Activated CD8-positive, alpha-beta memory T cell treated with anti-CD3 and anti-CD28 coated beads for 4 hours (primary cell): ENCODE measurements at regions not wholly inside any gene's neighbourhood (a gene's known extent, or its start where the extent isn't known, plus 50 kb on each side); places are given as distances from the start of the nearest gene placed in this dataset.
"Not testable (repeated sequence)": the region's sequence is repeated elsewhere in the genome, so short reads cannot be mapped to it uniquely, and the experiment has no call there.

Experiments used
- DNase-seq, 2 donors: peaks; one replicate each; pipeline ENCODE4 v3.0.0-alpha.2; 2020; ENCODE audit warnings: low read depth in 2 of 2

DNA sequence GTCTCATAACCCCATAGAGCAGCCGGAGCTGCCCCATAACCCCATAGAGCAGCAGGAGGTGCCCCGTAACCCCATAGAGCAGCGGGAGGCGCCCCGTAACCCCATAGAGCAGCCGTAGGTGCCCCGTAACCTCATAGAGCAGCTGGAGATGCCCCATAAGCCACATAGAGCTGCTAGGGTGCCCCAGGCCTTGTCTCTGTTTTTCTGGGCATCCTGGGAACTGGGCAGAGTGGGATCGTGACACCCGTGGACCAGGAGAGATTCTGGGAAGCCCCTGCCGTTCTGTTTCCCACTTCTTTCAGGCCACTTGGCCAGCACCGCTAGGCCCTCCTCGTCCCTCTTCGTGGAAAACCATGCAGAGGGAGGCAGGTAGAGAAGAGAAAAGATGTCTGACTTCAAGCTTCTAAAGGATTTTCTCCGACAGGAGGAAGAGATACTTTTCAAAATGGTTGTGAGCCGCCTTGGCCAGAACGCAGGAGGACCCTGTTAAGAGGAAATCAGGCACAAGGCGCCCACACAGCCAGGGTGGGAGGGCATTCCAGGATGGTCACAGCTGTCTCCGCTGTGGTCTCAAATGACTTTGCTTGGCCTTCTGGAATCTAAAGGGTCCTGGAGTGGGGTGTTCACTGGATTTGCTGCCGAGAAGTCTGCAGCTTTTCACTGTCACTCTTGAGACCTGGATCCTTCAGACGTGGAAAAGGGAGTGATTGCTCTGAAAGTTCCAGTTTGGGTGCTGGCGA is 171.8 kb downstream of the NPIPB11 start:
- DNase-seq: not testable (repeated sequence)

- not testable (repeated sequence) for DNase-seq
Observed at GRCh38 chr16:29233705-29234404, 172.7 kb downstream of the NPIPB11 start.

DNA sequence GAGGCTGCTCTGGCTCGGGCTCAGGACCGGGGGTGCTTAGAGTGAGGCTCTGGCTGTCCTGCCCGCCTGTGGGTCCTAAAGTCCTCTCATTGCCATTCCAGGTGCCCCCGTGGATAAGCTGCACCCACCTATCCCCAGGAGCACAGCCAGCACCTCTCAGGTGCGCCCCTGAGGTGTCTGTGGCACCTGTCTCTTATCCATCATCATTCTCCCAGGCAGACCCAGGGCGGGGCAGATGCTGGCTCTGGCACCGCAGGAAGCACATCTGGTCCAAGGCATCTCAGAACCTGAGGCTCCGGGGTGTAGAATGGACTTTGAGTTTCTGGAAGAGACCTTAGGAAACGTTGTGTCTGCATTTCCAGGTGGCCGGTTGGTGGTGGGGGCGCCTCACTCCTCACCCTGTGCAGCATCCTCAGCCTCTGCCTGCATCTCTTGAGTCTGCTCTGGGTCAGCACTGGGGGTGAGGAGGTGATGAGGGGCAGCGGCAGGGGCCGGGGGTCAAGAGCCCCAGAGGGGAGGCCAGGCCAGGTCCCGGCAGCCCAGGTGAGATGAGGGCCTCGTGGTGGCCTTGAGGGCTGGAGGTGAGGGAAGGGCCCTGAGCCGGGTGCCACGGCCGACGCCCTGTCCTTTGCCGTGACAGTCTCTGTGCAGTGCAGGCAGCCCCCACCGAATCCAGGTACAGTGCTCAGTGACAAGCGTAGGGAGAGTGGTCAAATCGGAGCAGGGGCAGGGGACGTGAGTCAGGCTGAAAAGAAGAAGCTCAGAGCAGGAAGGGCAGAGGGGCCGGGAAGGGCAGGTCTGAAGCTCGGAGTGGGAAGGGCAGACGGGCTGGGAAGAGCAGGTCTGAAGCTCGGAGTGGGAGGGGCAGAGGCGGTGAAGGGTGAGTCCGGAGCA is 173.5 kb downstream of the NPIPB11 start:
- DNase-seq: no peak

DNA sequence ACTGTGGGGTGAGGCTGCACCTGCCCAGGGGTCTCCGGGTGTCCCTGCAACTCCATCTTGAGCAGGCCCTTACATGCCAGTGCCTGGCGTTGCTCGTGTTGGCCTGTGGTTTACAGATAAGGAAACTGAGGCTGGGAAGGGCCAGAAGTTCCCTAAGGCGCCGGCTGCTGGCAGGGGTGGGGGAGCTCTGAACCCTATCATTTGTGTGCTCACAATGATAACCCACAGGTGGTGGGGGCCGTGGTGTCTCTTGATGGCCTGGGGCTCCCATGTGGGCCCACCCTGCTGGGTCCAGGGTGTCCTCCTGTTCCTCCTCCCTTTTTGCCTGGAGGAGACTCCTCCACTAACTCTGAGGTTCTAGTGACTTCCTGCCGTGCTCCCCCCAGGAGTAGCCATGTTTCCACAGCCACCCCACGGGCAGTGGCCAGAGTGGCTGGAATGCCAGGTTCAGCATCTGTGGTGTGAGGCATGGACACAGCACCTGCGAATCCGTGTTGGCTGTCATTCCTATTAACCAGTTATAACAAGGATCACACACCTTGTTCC is 174.3 kb downstream of the NPIPB11 start:
- DNase-seq: not testable (repeated sequence)

DNA sequence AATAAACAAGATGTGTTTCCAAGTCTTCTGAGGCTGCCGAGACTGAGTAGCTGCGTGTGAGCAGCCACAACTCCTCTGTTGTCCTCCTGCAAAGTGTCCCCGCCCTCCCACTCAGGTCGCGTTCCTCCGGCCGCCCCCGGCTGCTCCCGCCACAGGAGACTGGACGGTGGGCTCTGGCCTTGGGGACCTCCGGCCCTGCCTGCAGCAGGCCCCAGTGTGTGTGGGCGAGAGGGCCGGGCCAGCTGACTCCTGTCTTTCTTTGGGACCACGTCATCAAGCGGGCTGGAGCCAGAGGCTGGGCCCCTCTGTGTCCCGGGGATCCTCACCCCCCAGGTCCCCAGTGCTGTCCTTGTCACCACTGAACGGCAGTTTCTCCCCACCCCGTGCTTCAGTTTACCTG is 175.3 kb downstream of the NPIPB11 start:
- DNase-seq: no peak

GRCh38 chr16:29230671-29231096 is 175.8 kb downstream of the NPIPB11 start:
- no peak for DNase-seq

- DNase-seq: not testable (repeated sequence)
Observed at GRCh38 chr16:29230006-29230668, 176.4 kb downstream of the NPIPB11 start.

- not testable (repeated sequence) for DNase-seq
Observed at GRCh38 chr16:29229616-29230005, 176.9 kb downstream of the NPIPB11 start.

DNA sequence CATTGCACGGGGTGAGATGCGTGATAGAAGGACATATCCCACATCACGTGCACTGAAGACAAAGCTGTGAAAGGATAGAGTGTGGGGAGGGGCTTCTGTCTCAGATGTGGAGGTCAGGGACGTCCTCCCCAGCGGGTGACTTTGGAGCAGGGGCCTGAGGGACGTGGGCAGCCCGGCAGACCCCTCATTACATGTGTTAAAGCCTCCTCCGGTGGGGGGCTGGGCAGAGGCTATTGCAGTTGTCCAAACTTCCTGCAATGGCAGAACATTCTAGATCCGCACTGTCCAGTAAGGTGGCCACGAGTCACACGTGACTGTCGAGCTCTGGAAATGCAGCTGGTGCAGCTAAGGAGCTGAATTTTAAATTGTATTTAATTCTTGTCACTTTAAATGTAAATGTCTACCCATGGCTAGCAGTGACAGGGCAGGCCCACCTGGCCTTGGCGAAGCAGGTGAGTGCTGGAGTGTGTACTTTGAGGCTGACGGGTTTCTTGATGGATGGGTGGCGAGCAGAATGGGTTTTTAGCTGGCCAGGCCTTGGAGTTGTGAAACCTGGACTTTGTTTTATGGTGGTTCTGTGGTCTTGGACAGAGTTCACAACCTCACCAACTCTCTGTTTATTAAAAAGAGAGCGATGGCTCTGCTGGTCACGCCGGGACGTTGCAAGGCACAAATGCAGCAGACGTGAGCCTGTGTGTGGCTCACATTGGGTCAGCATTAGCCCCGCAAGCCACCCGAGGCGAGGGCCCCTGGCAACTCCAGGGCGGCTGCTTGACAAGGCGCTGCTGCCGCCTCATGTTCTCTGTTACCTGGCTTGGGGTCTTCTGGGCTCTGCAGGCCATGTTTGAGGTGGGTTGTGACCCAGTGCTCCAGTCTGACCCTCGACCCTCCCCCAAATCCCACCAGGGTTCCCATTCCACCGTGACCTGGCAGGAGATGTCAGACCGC is 177.6 kb downstream of the NPIPB11 start:
- not testable (repeated sequence) for DNase-seq

DNA sequence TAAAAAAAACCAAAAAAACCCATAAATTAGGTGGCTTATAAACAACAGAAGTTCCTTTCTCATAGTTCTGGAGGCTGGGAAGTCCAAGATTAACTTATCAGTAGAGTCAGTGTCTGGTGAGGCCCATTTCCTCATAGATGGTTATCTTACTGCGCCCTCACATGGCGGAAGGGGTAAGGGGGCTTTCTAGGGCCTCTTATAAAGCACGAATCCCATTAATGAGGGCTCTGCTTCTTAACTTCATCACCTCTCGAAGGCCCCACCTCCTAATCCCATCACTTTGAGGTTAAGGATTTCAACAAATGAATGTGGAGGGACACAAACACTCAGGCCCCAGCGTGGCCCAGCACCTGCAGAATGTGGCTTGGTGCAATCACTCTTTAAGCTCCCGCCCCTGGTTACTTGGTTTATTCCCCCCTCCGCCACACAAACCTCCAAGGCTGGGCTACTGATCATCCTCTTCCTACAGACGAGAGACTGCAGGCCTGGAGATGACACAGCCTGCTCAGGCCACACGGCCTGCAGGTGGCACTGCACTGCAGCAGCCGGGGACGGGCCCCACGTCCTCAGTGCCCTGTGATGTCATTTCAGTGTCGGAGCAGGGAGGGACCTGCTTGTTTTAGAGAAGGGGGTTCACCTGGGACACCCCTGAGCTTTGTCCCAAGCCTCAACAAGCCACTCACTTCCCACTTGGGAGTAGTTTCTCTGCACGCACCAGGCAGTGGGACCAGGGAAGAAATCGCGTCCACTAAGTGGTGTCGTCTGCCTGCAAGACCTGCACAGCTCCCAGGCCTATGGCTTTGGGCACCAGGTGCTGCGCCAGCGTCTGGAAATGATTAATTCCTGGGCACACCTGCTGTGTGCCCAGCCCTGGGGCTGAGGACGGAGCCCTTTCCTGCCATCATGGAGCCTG is 178.5 kb downstream of the NPIPB11 start:
- peak in 1 of 2 donors; percentile 10 for DNase-seq

GRCh38 chr16:29226782-29227181 is 179.7 kb downstream of the NPIPB11 start:
- DNase-seq: no peak

GRCh38 chr16:29224675-29225074 is 181.8 kb downstream of the NPIPB11 start:
- not testable (repeated sequence) for DNase-seq

DNA sequence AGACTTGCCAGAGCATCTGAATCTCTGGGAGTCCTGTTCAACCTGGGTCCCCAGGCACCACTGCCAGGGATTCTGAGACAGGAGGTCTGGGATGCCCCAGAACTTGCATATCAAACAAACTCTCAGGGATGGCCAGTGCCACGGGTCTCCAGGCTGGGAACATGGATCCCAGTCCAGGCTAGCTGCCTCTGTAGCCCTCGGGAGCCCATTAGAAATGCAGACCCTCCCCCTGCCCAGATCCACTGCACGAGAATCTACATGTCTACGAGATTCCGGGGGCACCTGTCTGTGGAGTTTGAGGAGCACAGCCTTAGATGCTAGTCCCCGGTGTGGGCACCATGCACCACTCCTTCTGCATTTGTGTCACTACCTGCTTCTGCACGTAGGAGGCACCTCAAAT is 183.9 kb downstream of the NPIPB11 start:
- DNase-seq: not testable (repeated sequence)

GRCh38 chr16:29222008-29222407 is 184.5 kb downstream of the NPIPB11 start:
- not testable (repeated sequence) for DNase-seq

- not testable (repeated sequence) for DNase-seq
Observed at GRCh38 chr16:29221281-29221955, 185.1 kb downstream of the NPIPB11 start.

- not testable (repeated sequence) for DNase-seq
Observed at GRCh38 chr16:29220647-29221191, 185.8 kb downstream of the NPIPB11 start.

DNA sequence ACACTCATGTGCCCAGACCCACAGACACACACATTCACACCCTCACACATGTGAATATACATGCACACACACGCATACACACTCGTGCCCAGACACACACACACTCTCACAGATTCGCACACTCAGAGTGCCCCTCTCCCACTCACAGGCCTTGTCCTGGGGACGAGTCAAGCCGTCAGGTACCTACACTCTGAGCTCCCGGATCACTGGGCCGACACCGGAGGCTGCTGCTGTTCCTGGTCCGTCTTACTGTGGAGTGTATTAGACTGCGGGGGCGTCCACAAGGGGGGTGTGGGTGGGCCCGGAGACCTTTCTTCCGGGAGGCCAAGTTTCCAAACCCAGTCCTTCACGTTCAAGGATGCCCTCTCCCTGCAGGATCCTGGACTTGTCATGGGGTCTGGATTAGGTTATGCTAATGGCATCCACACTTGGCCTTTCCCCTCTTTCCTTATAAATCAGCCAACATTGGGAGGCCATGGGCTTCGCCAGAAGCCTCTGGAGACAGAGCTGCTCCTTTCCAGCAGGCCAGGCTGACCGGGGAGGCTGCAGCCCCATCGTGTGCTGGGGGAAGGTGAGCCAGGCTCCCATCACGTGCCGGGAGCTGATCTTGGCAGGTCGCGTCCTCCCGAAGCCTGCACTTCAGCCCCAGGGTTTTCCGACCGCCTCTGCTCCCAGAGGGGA is 186.4 kb downstream of the NPIPB11 start:
- DNase-seq: not testable (repeated sequence)
